DOHH2 (cell line): ENCODE measurements at regions not wholly inside any gene's neighbourhood (a gene's known extent, or its start where the extent isn't known, plus 50 kb on each side); places are given as distances from the start of the nearest gene placed in this dataset.
"Not testable (repeated sequence)": the region's sequence is repeated elsewhere in the genome, so short reads cannot be mapped to it uniquely, and the experiment has no call there.

Source experiments
- H3F3A ChIP-seq: fragments of 200-600 bp; sonication (generic), shearing (Covaris generic); 2 replicates; pipeline ENCODE4 v1.6.0; 2016; ENCODE audit warnings: antibody characterized with exemption, mild to moderate bottlenecking; ENCODE audit not compliant: control insufficient read depth, insufficient read depth
- H3K27ac ChIP-seq: fragments of 200-600 bp; sonication (generic); 2 replicates; pipeline ENCODE4 v1.5.1; 2014; ENCODE audit warnings: low read depth, mild to moderate bottlenecking, low read length, moderate library complexity
- H3K27me3 ChIP-seq: fragments of 200-600 bp; sonication (generic); 2 replicates; pipeline ENCODE4 v1.6.1; 2014; ENCODE audit warnings: mild to moderate bottlenecking, low read length, mixed read lengths; ENCODE audit not compliant: control insufficient read depth
- H3K36me3 ChIP-seq: fragments of 200-600 bp; sonication (generic); 2 replicates; pipeline ENCODE4 v1.6.1; 2014; ENCODE audit warnings: mild to moderate bottlenecking, low read length, moderate library complexity, mixed read lengths; ENCODE audit not compliant: control insufficient read depth
- H3K4me1 ChIP-seq: fragments of 200-600 bp; sonication (generic); 2 replicates; pipeline ENCODE4 v1.6.1; 2014; ENCODE audit warnings: mild to moderate bottlenecking, low read length, mixed read lengths; ENCODE audit not compliant: control insufficient read depth
- H3K4me2 ChIP-seq: fragments of 200-600 bp; sonication (generic); 2 replicates; pipeline ENCODE4 v1.6.0; 2014; ENCODE audit warnings: mild to moderate bottlenecking, low read length, moderate library complexity
- H3K4me3 ChIP-seq: fragments of 200-600 bp; sonication (generic); 2 replicates; pipeline ENCODE4 v1.5.1; 2014; ENCODE audit warnings: mild to moderate bottlenecking, low read length, mixed read lengths
- H3K79me2 ChIP-seq: fragments of 200-600 bp; sonication (generic); 2 replicates; pipeline ENCODE4 v1.6.1; 2014; ENCODE audit warnings: mild to moderate bottlenecking, low read length, mixed read lengths; ENCODE audit not compliant: control insufficient read depth
- H3K9me2 ChIP-seq: fragments of 200-600 bp; sonication (generic); replicated peaks from 2 replicates; pipeline ENCODE4 v1.6.1; 2014; ENCODE audit warnings: mild to moderate bottlenecking, low read length, mixed read lengths; ENCODE audit not compliant: control insufficient read depth
- H3K9me3 ChIP-seq: fragments of 200-600 bp; sonication (generic); 2 replicates; pipeline ENCODE4 v1.6.1; 2014; ENCODE audit warnings: antibody characterized with exemption, low read length, mixed read lengths; ENCODE audit not compliant: control insufficient read depth, insufficient read depth
- H4K20me1 ChIP-seq: fragments of 200-600 bp; sonication (generic); 2 replicates; pipeline ENCODE4 v1.6.0; 2014; ENCODE audit warnings: low read depth, mild to moderate bottlenecking, antibody characterized with exemption, low read length, moderate library complexity; ENCODE audit not compliant: control insufficient read depth, insufficient read depth
- EZH2phosphoT487 ChIP-seq: fragments of 200-600 bp; sonication (generic); IDR thresholded peaks from 2 replicates; pipeline ENCODE4 v1.6.1; 2017; ENCODE audit warnings: borderline replicate concordance, mild to moderate bottlenecking, antibody characterized with exemption, low read length, moderate library complexity, mixed read lengths
- TF ChIP-seq, protein P1 (sequence below): fragments of 200-600 bp; sonication (generic); IDR thresholded peaks from one replicate; pipeline ENCODE4 v1.5.1; 2014; ENCODE audit warnings: antibody characterized with exemption, mild to moderate bottlenecking, low read depth, low read length; ENCODE audit not compliant: poor library complexity, severe bottlenecking

DNA sequence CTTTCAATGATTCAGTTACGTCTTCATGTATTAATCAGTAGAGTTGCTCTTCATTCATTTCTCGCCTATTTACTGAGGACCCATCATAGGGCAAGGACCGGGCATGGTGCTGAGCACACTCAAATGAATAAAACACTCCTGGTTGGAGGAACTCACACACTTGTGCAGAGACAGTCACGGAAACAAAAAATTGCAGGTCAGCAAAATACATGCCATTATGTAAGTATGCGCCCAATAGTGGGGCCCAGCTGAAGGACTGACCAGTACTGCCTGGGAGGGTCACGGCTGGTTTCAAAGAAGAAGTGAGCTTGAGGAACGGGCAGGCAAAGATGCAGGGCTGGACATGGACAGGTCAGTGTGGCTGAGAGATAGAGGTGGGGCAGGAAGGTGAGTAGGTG lies 102.9 kb downstream of the DDX1 start:
- H4K20me1 ChIP-seq, result no peaks in the 10 kb centered on the region
- no peaks in the 10 kb centered on the region for H3K36me3 ChIP-seq
- no peaks in the 10 kb centered on the region for H3K9me3 ChIP-seq
- no peak for TF ChIP-seq EZH2phosphoT487
- TF ChIP-seq, protein P1, sequence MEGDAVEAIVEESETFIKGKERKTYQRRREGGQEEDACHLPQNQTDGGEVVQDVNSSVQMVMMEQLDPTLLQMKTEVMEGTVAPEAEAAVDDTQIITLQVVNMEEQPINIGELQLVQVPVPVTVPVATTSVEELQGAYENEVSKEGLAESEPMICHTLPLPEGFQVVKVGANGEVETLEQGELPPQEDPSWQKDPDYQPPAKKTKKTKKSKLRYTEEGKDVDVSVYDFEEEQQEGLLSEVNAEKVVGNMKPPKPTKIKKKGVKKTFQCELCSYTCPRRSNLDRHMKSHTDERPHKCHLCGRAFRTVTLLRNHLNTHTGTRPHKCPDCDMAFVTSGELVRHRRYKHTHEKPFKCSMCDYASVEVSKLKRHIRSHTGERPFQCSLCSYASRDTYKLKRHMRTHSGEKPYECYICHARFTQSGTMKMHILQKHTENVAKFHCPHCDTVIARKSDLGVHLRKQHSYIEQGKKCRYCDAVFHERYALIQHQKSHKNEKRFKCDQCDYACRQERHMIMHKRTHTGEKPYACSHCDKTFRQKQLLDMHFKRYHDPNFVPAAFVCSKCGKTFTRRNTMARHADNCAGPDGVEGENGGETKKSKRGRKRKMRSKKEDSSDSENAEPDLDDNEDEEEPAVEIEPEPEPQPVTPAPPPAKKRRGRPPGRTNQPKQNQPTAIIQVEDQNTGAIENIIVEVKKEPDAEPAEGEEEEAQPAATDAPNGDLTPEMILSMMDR, result no peak
- H3K27me3 ChIP-seq, result no peaks in the 10 kb centered on the region
- H3K4me3 ChIP-seq, result no peak overlapping the region
- no peaks in the 10 kb centered on the region for H3F3A ChIP-seq
- H3K4me2 ChIP-seq, result no peak overlapping the region
- H3K79me2 ChIP-seq, result no peaks in the 10 kb centered on the region
- H3K4me1 ChIP-seq, result no peaks in the 10 kb centered on the region
- no peak overlapping the region for H3K27ac ChIP-seq
- no peaks in the 10 kb centered on the region for H3K9me2 ChIP-seq

DNA sequence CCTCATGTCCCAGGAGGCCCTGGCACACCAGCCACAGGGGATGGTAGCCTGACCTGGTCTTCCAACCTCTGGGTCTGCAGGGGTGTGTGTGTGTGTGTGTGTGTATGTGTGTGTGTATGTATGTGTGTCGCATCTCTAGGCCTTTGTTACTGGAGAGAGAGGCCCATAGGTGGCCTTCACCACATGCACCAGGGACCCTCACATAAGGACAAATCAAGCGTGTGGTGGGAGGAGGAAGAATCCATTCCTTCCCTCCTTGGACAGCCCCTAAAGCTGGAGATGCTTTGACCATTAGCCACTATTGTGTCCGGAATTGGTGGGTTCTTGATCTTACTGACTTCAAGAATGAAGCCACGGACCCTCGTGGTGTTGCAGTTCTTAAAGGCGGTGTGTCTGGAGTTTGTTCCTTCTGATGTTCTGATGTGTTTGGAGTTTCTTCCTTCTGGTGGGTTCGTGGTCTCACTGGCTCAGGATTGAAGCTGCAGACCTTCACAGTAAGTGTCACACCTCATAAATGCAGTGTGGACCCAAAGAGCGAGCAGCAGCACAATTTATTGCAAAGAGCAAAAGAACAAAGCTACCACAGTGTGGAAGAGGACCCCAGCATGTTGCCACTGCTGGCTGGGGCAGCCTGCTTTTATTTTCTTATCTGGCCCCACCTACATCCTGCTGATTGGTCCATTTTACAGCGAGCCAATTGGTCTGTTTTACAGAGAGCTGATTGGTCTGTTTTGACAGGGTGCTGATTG lies 104.1 kb downstream of the DDX1 start:
- no peaks in the 10 kb centered on the region for H3K9me2 ChIP-seq
- no peaks in the 10 kb centered on the region for H3K79me2 ChIP-seq
- TF ChIP-seq EZH2phosphoT487, result no peak
- TF ChIP-seq, protein P1, result no peak
- H3F3A ChIP-seq, result no peaks in the 10 kb centered on the region
- no peaks in the 10 kb centered on the region for H4K20me1 ChIP-seq
- no peak overlapping the region for H3K4me2 ChIP-seq
- H3K27me3 ChIP-seq, result no peaks in the 10 kb centered on the region
- H3K27ac ChIP-seq, result no peak overlapping the region
- H3K4me3 ChIP-seq, result no peak overlapping the region
- H3K36me3 ChIP-seq, result no peaks in the 10 kb centered on the region
- H3K9me3 ChIP-seq, result no peaks in the 10 kb centered on the region
- H3K4me1 ChIP-seq, result no peaks in the 10 kb centered on the region

DNA sequence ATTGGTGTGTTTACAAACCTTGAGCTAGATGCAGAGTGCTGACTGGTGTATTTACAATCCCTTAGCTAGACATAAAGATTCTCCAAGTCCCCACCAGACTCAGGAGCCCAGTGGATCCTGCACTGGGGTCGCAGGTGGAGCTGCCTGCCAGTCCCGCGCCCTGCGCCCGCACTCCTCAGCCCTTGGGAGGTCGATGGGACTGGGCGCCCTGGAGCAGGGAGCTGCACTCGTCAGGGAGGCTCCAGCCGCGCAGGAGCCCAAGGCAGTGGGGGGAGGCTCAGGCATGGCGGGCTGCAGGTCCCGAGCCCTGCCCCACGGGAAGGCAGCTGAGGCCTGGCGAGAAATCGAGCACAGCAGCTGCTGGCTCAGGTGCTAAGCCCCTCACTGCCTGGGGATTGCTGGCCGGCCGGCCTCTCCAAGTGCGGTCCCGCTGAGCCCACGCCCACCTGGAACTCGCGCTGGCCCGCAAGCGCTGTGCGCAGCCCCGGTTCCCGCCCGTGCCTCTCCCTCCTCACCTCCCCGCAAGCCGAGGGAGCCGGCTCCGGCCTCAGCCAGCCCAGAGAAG lies 105.0 kb downstream of the DDX1 start:
- H3K4me3 ChIP-seq, H3K4me1 ChIP-seq, H3K4me2 ChIP-seq, H3F3A ChIP-seq, H3K36me3 ChIP-seq, H3K9me2 ChIP-seq, H3K9me3 ChIP-seq, H4K20me1 ChIP-seq, H3K27ac ChIP-seq, H3K27me3 ChIP-seq, H3K79me2 ChIP-seq: not testable (repeated sequence)

DNA sequence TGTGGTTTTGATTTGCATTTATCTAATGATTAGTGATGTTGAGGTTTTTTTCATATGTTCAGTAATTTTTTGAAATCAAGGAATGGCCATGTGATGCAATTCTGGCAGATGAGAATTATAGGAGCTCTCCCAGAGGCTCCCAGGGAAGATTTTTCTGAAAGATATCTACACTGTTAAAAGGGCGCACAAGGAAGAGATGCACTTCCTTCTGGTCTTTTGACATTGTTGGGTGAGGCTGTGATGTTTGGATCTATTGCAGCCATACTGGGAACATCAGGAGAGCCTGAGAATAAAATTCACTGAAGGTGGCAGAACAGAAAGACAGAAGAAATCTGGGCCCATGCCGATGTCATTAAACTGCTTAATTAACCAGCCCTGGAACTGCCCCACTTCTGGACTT lies 108.5 kb downstream of the DDX1 start:
- Histone ChIP-seq H3K36me3 (no peaks in the 10 kb centered on the region), H3K4me3 (no peak overlapping the region), H3K79me2 (no peaks in the 10 kb centered on the region), H3K4me2 (no peak overlapping the region), H3K4me1 (no peaks in the 10 kb centered on the region), H3K27me3 (no peaks in the 10 kb centered on the region), H4K20me1 (no peaks in the 10 kb centered on the region), H3F3A (no peaks in the 10 kb centered on the region), H3K27ac (no peak overlapping the region), H3K9me3 (no peaks in the 10 kb centered on the region), H3K9me2 (no peaks in the 10 kb centered on the region)
- TF ChIP-seq EZH2phosphoT487, result no peak
- TF ChIP-seq, protein P1, result no peak
